ENCODE measurements at regions not wholly inside any gene's neighbourhood (a gene's known extent, or its start where the extent isn't known, plus 50 kb on each side); places are given as distances from the start of the nearest gene placed in this dataset.

- intact Hi-C loops (cut with micrococcal nuclease) = no loop called here
- 41% methylated on average over 2 of the region's 2 CpGs for WGBS (ENCODE audit: insufficient coverage, low coverage, missing lambda C conversion rate)
- Histone ChIP-seq H3K9me1 (ENCODE audit: control insufficient read depth, insufficient read depth, low read length) (no peaks in the 10 kb centered on the region), H3K9me3 (replicated peaks; ENCODE audit: control insufficient read depth, insufficient read depth, low read depth, low read length) (no peaks in the 10 kb centered on the region), H4K20me1 (replicated peaks; ENCODE audit: control insufficient read depth, insufficient read depth, low read length) (no peaks in the 10 kb centered on the region), H3K4me3 (no peak overlapping the region), H3K9ac (ENCODE audit: insufficient read depth in 1 of 2, low read depth in 2 of 2, low read length in 2 of 2) (no peak overlapping the region), H3K36me3 (ENCODE audit: control insufficient read depth, insufficient read depth, low read length) (no peaks in the 10 kb centered on the region), H3K27me3 (ENCODE audit: control insufficient read depth in 2 of 2, insufficient read depth in 2 of 2, low read length in 2 of 2) (no peaks in the 10 kb centered on the region), H3K4me2 (ENCODE audit: insufficient read depth, low read length) (no peak overlapping the region), H3K4me1 (replicated peaks in 1 of 2; ENCODE audit: control insufficient read depth in 2 of 2, insufficient read depth in 2 of 2, low read length in 2 of 2) (no peaks in the 10 kb centered on the region), H2AFZ (ENCODE audit: low read depth, low read length) (no peak overlapping the region), H3K27ac (ENCODE audit: extremely low read depth, low read depth, low read length) (no peak overlapping the region), H3K79me2 (ENCODE audit: control insufficient read depth, insufficient read depth, low read length) (no peaks in the 10 kb centered on the region)
- ChIA-PET POLR2A (no interaction called here), CTCF (ENCODE audit: low intra/inter-chr PET ratio) (no interaction called here)
- BruUV-seq (replicated peaks) = no TSS peak
- FAIRE-seq (no peak), ATAC-seq (no peak), DNase-seq (ENCODE audit: extremely low read depth in 1 of 4, low spot score in 3 of 4) (no peak)
- in situ Hi-C loops (cut with MboI) = no loop called here
- TF ChIP-seq C11orf30 (IDR thresholded peaks at IDR 0.05; ENCODE audit: low read depth) (peak; percentile 60; the same call in 1 of the 2 replicates), MAFG (tag; conservative IDR thresholded peaks at IDR 0.05) (peak; percentile 53), RFX7 (CRISPR knock-in tag; IDR thresholded peaks at IDR 0.05) (no peak), ILK (tag; IDR thresholded peaks at IDR 0.05; ENCODE audit: borderline replicate concordance, low read depth) (no peak), MAFF (IDR thresholded peaks at IDR 0.05; ENCODE audit: low read length) (peak; percentile 64), ZNF316 (IDR thresholded peaks at IDR 0.05) (peak; percentile 81), ARNT (IDR thresholded peaks at IDR 0.05) (no peak), MAFK (IDR thresholded peaks at IDR 0.05; ENCODE audit: low read length) (peak; percentile 64), LARP7 (IDR thresholded peaks at IDR 0.05) (no peak), GTF2A2 (tag; IDR thresholded peaks at IDR 0.05) (no peak)
These were observed 262.7 kb downstream of the JRKL start for GRCh38 chr11:96652516-96652915.

GRCh38 chr11:96655474-96655873 is 265.7 kb downstream of the JRKL start:
- no peak for ATAC-seq
- Histone ChIP-seq H2AFZ (ENCODE audit: low read depth, low read length) (no peak overlapping the region), H3K4me2 (ENCODE audit: insufficient read depth, low read length) (no peak overlapping the region), H3K4me1 (replicated peaks in 1 of 2; ENCODE audit: control insufficient read depth in 2 of 2, insufficient read depth in 2 of 2, low read length in 2 of 2) (peaks cover 0 to 6% of the 10 kb centered on the region in 2 experiments; a peak in 2 of 5 replicates), H3K36me3 (ENCODE audit: control insufficient read depth, insufficient read depth, low read length) (no peaks in the 10 kb centered on the region), H3K9ac (ENCODE audit: insufficient read depth in 1 of 2, low read depth in 2 of 2, low read length in 2 of 2) (no peak overlapping the region), H3K4me3 (no peak overlapping the region), H3K27me3 (ENCODE audit: control insufficient read depth in 2 of 2, insufficient read depth in 2 of 2, low read length in 2 of 2) (no peaks in the 10 kb centered on the region), H3K79me2 (ENCODE audit: control insufficient read depth, insufficient read depth, low read length) (no peaks in the 10 kb centered on the region), H3K9me1 (ENCODE audit: control insufficient read depth, insufficient read depth, low read length) (no peaks in the 10 kb centered on the region), H4K20me1 (replicated peaks; ENCODE audit: control insufficient read depth, insufficient read depth, low read length) (no peaks in the 10 kb centered on the region), H3K27ac (ENCODE audit: extremely low read depth, low read depth, low read length) (no peak overlapping the region), H3K9me3 (replicated peaks; ENCODE audit: control insufficient read depth, insufficient read depth, low read depth, low read length) (no peaks in the 10 kb centered on the region)
- no peak for DNase-seq (ENCODE audit: extremely low read depth in 1 of 4, low spot score in 3 of 4)
- ChIA-PET CTCF (ENCODE audit: low intra/inter-chr PET ratio) (no interaction called here), POLR2A (no interaction called here)
- in situ Hi-C loops (cut with MboI) = no loop called here
- no TSS peak for BruUV-seq (replicated peaks)
- WGBS (ENCODE audit: insufficient coverage, low coverage, missing lambda C conversion rate) = 35% methylated on average over 2 of the region's 2 CpGs
- intact Hi-C loops (cut with micrococcal nuclease) = no loop called here
- no peak for FAIRE-seq
- TF ChIP-seq GTF3C2 (IDR thresholded peaks at IDR 0.05; ENCODE audit: borderline replicate concordance, extremely low read depth, insufficient read length) = no peak
- TF ChIP-seq SRSF3 (IDR thresholded peaks at IDR 0.05; ENCODE audit: insufficient read depth, low read length) = no peak
- TF ChIP-seq SREBF1 (IDR thresholded peaks at IDR 0.05; ENCODE audit: borderline replicate concordance, low read depth, low read length) = no peak
- no peak for TF ChIP-seq ZBTB33 (CRISPR knock-in tag; IDR thresholded peaks at IDR 0.05)
- no peak for TF ChIP-seq CHD2 (IDR thresholded peaks at IDR 0.05; ENCODE audit: low read depth, low read length)

Measured in K562 (cell line).